GM12892 (cell line): ENCODE measurements at regions not wholly inside any gene's neighbourhood (a gene's known extent, or its start where the extent isn't known, plus 50 kb on each side); places are given as distances from the start of the nearest gene placed in this dataset.

Experiments
- POLR2A ChIP-seq: IDR thresholded peaks from 2 replicates; pipeline ENCODE4 v1.6.1; 2011; ENCODE audit warnings: low read depth, low read length, control low read depth
- POLR2AphosphoS5 ChIP-seq: IDR thresholded peaks from 2 replicates; pipeline ENCODE4 v1.6.1; 2011; ENCODE audit warnings: low read depth, low read length, control low read depth
- TAF1 ChIP-seq: IDR thresholded peaks from 2 replicates; pipeline ENCODE4 v1.6.1; 2011; ENCODE audit warnings: low read depth, mild to moderate bottlenecking, control low read depth, low read length, borderline replicate concordance

- no peak for TF ChIP-seq POLR2AphosphoS5
- TF ChIP-seq POLR2A, result no peak
- no peak for TF ChIP-seq TAF1
These were observed 174.2 kb upstream of the KCNJ16 start for GRCh38 chr17:69900829-69901228.
